Activated CD8-positive, alpha-beta memory T cell treated with anti-CD3 and anti-CD28 coated beads for 1 hour (primary cell): ENCODE measurements at regions not wholly inside any gene's neighbourhood (a gene's known extent, or its start where the extent isn't known, plus 50 kb on each side); places are given as distances from the start of the nearest gene placed in this dataset.
"Not testable (repeated sequence)": the region's sequence is repeated elsewhere in the genome, so short reads cannot be mapped to it uniquely, and the experiment has no call there.

ENCODE experiments used
- DNase-seq, 2 donors: peaks; one replicate each; pipeline ENCODE4 v3.0.0-alpha.2; 2020; ENCODE audit warnings: low read depth in 1 of 2; ENCODE audit errors: extremely low read depth in 1 of 2

- DNase-seq, result no peak
Observed at GRCh38 chr16:66176731-66177130, 189.8 kb upstream of the CDH5 start.

GRCh38 chr16:66176111-66176510 is 190.4 kb upstream of the CDH5 start:
- no peak for DNase-seq

GRCh38 chr16:66175636-66176035 is 190.9 kb upstream of the CDH5 start:
- DNase-seq, result no peak

- no peak for DNase-seq
Observed at GRCh38 chr16:66175058-66175457, 191.4 kb upstream of the CDH5 start.

- DNase-seq, result not testable (repeated sequence)
Observed at GRCh38 chr16:66173796-66174195, 192.7 kb upstream of the CDH5 start.

GRCh38 chr16:66173181-66173580 is 193.3 kb upstream of the CDH5 start:
- not testable (repeated sequence) for DNase-seq

- DNase-seq, result no peak
Observed at GRCh38 chr16:66172463-66172862, 194.0 kb upstream of the CDH5 start.

GRCh38 chr16:66171578-66171977 is 194.9 kb upstream of the CDH5 start:
- no peak for DNase-seq

- DNase-seq, result no peak
Observed at GRCh38 chr16:66170989-66171388, 195.5 kb upstream of the CDH5 start.

- DNase-seq, result no peak
Observed at GRCh38 chr16:66169817-66170216, 196.7 kb upstream of the CDH5 start.

- no peak for DNase-seq
Observed at GRCh38 chr16:66168777-66169176, 197.7 kb upstream of the CDH5 start.

GRCh38 chr16:66167564-66168291 is 198.8 kb upstream of the CDH5 start:
- DNase-seq, result no peak

- no peak for DNase-seq
Observed at GRCh38 chr16:66166490-66166889, 200.0 kb upstream of the CDH5 start.

GRCh38 chr16:66165879-66166278 is 200.6 kb upstream of the CDH5 start:
- no peak for DNase-seq

- DNase-seq, result no peak
Observed at GRCh38 chr16:66164581-66165247, 201.8 kb upstream of the CDH5 start.

- no peak for DNase-seq
Observed at GRCh38 chr16:66162821-66163220, 203.7 kb upstream of the CDH5 start.

- DNase-seq, result no peak
Observed at GRCh38 chr16:66161942-66162341, 204.5 kb upstream of the CDH5 start.

- DNase-seq, result no peak
Observed at GRCh38 chr16:66161269-66161668, 205.2 kb upstream of the CDH5 start.

GRCh38 chr16:66159987-66160386 is 206.5 kb upstream of the CDH5 start:
- DNase-seq, result no peak

- no peak for DNase-seq
Observed at GRCh38 chr16:66156538-66156937, 210.0 kb upstream of the CDH5 start.

GRCh38 chr16:66155933-66156332 is 210.6 kb upstream of the CDH5 start:
- no peak for DNase-seq

- no peak for DNase-seq
Observed at GRCh38 chr16:66154801-66155200, 211.7 kb upstream of the CDH5 start.
